ENCODE measurements at regions not wholly inside any gene's neighbourhood (a gene's known extent, or its start where the extent isn't known, plus 50 kb on each side); places are given as distances from the start of the nearest gene placed in this dataset.

DNA sequence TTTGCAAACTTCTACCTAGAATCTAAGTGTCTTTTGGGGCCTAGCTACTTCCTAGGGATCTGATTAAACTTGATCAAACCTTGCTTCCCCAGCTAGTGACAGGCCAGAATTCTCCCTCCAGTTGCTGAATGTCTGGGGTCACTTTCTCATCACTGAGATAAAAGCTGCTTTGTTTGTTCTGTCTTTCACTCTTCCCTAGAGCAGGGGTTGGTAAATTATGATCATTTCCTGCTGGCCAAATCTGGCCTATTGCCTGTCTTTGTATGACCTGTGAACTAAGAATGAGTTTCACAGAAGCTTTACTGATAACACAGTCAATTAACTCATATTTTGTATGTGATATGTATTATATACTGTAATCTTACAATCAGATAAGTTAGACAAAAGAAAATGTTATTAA lies 157.8 kb upstream of the AADAT start:
- Histone ChIP-seq H3K9me3 (no peaks in the 10 kb centered on the region), H3K27ac (no peak overlapping the region), H3K36me3 (no peaks in the 10 kb centered on the region), H3K27me3 (no peaks in the 10 kb centered on the region), H3K4me3 (ENCODE audit: low read depth in 1 of 2, low read length in 1 of 2) (no peak overlapping the region), H3K4me1 (ENCODE audit: control insufficient read depth in 1 of 2, insufficient read depth in 1 of 2, low read depth in 1 of 2, low read length in 1 of 2) (no peaks in the 10 kb centered on the region)
- TF ChIP-seq, protein P1, sequence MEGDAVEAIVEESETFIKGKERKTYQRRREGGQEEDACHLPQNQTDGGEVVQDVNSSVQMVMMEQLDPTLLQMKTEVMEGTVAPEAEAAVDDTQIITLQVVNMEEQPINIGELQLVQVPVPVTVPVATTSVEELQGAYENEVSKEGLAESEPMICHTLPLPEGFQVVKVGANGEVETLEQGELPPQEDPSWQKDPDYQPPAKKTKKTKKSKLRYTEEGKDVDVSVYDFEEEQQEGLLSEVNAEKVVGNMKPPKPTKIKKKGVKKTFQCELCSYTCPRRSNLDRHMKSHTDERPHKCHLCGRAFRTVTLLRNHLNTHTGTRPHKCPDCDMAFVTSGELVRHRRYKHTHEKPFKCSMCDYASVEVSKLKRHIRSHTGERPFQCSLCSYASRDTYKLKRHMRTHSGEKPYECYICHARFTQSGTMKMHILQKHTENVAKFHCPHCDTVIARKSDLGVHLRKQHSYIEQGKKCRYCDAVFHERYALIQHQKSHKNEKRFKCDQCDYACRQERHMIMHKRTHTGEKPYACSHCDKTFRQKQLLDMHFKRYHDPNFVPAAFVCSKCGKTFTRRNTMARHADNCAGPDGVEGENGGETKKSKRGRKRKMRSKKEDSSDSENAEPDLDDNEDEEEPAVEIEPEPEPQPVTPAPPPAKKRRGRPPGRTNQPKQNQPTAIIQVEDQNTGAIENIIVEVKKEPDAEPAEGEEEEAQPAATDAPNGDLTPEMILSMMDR (IDR thresholded peaks at IDR 0.05), result no peak

DNA sequence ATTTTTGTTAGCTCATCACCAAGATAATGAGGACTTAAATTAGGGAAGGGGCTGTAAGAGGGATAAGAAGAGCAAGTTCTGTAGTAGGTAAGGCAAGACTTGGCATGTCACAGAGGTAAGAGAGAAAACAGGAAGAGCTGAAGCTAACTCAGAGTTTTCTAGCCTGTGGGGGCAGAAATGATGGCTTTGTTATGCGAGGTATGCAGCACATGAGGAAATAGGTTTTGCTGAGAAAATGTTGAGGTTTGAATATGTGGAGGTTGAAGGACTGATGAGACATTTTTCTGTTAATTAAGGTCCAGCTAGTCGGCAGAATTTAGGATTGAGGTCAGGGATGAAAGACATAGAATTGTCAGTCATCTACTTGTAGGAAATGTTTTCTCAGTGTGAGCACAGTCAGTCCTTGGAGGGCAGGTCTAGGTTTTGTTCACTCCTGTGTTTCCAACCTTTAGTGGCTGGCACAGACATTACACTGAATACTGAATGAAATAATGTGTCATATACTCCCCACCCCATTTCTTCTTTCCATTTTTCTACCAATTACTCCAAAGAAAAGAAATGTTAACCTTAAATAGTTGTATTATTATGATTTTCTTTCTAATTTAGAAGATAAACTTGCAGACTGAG lies 154.0 kb upstream of the AADAT start:
- no peaks in the 10 kb centered on the region for H3K9me3 ChIP-seq
- no peaks in the 10 kb centered on the region for H3K36me3 ChIP-seq
- TF ChIP-seq, protein P1 (IDR thresholded peaks at IDR 0.05), result no peak
- H3K27ac ChIP-seq, result no peak overlapping the region
- H3K4me3 ChIP-seq (ENCODE audit: low read depth in 1 of 2, low read length in 1 of 2), result no peak overlapping the region
- H3K27me3 ChIP-seq, result no peaks in the 10 kb centered on the region
- H3K4me1 ChIP-seq (ENCODE audit: control insufficient read depth in 1 of 2, insufficient read depth in 1 of 2, low read depth in 1 of 2, low read length in 1 of 2), result no peaks in the 10 kb centered on the region

DNA sequence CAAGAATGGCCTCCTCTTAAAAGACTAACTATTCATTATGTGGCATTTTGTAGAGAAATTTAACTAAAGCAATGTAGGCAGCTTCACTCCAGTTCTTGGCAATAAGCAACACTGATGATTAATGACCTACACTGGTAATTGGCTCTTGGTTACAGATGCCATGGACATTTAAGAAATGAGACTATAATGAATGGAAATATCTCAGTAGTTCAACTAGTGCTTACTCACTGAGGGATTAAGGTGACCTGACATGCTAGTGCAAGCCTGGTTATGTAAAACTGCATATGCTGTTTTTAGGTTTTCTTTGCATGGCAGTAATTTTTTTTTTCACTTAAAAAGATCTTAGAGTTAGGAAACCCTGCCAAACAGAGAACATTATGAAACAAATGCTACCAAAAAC lies 152.7 kb upstream of the AADAT start:
- Histone ChIP-seq H3K27ac (no peak overlapping the region), H3K36me3 (no peaks in the 10 kb centered on the region), H3K4me1 (ENCODE audit: control insufficient read depth in 1 of 2, insufficient read depth in 1 of 2, low read depth in 1 of 2, low read length in 1 of 2) (no peaks in the 10 kb centered on the region), H3K4me3 (ENCODE audit: low read depth in 1 of 2, low read length in 1 of 2) (no peak overlapping the region), H3K9me3 (no peaks in the 10 kb centered on the region), H3K27me3 (no peaks in the 10 kb centered on the region)
- TF ChIP-seq, protein P1 (IDR thresholded peaks at IDR 0.05), result no peak

DNA sequence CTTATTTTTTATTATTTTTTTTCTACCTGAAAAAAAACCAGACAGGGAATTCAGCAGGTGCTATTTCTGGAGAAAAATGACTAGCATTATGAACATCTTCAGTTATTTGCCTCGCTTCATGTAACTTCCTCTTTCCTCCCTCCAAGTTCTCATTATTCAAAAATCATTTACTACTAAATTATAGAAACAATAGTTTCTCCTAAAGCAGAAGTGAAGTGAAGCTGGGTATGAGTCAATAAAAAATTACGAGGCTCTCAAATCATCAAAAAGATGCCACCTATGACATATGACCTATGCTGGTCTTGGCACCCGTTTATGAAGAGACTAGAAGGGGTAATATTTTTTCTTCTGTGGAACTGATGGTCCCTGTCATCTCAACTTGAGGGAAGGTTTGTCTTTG lies 145.0 kb upstream of the AADAT start:
- Histone ChIP-seq H3K27me3 (no peaks in the 10 kb centered on the region), H3K36me3 (no peaks in the 10 kb centered on the region), H3K4me3 (ENCODE audit: low read depth in 1 of 2, low read length in 1 of 2) (no peak overlapping the region), H3K27ac (no peak overlapping the region), H3K9me3 (no peaks in the 10 kb centered on the region), H3K4me1 (ENCODE audit: control insufficient read depth in 1 of 2, insufficient read depth in 1 of 2, low read depth in 1 of 2, low read length in 1 of 2) (no peaks in the 10 kb centered on the region)
- TF ChIP-seq, protein P1 (IDR thresholded peaks at IDR 0.05), result no peak

DNA sequence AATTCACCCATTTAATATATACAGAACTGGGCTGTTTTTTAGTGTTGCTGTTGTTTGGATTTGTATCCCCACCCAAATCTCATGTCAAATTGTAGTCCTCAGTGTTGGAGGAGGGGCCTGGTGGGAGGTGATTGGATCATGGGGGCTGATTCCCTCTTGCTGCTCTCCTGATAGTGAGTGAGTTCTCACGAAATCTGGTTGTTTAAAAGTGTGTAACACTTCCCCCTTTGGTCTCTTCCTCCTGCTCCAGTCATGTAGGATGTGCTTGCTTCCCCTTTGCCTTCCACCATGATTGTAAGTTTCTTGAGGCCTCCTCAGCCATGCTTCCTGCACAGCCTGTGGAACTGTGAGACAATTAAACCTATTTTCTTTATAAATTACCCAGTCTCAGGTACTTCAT lies 141.6 kb upstream of the AADAT start:
- TF ChIP-seq, protein P1 (IDR thresholded peaks at IDR 0.05), result no peak
- no peaks in the 10 kb centered on the region for H3K4me1 ChIP-seq (ENCODE audit: control insufficient read depth in 1 of 2, insufficient read depth in 1 of 2, low read depth in 1 of 2, low read length in 1 of 2)
- H3K4me3 ChIP-seq (ENCODE audit: low read depth in 1 of 2, low read length in 1 of 2), result no peak overlapping the region
- H3K9me3 ChIP-seq, result no peaks in the 10 kb centered on the region
- no peak overlapping the region for H3K27ac ChIP-seq
- no peaks in the 10 kb centered on the region for H3K36me3 ChIP-seq
- no peaks in the 10 kb centered on the region for H3K27me3 ChIP-seq

DNA sequence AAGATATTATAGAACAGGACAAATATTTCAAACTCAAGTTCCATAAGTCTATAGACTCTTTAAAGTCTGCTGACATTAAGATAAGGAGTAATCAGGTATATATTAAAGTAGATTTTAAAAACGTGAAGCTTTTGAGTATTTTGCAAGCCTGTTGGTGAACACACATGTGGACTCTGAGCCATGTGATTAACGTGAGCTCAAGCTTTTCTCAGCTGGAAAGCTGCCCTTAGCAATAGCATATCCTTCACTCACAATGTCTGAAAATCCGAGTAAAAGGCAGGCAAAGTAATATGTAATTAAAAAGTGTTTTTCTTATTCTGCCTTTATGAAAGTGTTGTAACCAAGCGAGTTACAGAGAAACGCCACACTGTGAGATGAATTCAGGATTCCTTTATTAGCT lies 140.5 kb upstream of the AADAT start:
- no peak overlapping the region for H3K4me3 ChIP-seq (ENCODE audit: low read depth in 1 of 2, low read length in 1 of 2)
- no peaks in the 10 kb centered on the region for H3K36me3 ChIP-seq
- H3K9me3 ChIP-seq, result no peaks in the 10 kb centered on the region
- H3K27ac ChIP-seq, result no peak overlapping the region
- TF ChIP-seq, protein P1 (IDR thresholded peaks at IDR 0.05), result no peak
- no peaks in the 10 kb centered on the region for H3K27me3 ChIP-seq
- H3K4me1 ChIP-seq (ENCODE audit: control insufficient read depth in 1 of 2, insufficient read depth in 1 of 2, low read depth in 1 of 2, low read length in 1 of 2), result no peaks in the 10 kb centered on the region
